H1 (cell line): ENCODE measurements at regions not wholly inside any gene's neighbourhood (a gene's known extent, or its start where the extent isn't known, plus 50 kb on each side); places are given as distances from the start of the nearest gene placed in this dataset.

Experiments
- BACH1 ChIP-seq: IDR thresholded peaks from 2 replicates; pipeline ENCODE4 v1.6.1; 2012; ENCODE audit warnings: low read length, improper control_type of control experiment
- CTCF ChIP-seq, 3 experiments: IDR thresholded peaks; 1 replicate in 2 of 3; 2 replicates in 1 of 3; pipeline versions ENCODE4 v1.5.1 to v1.6.1; 2011; ENCODE audit warnings: low read length in 3 of 3, mild to moderate bottlenecking in 3 of 3, inconsistent platforms in 2 of 3, low read depth in 1 of 3, moderate library complexity in 1 of 3; ENCODE audit not compliant: insufficient read depth in 1 of 3; ENCODE audit errors: control extremely low read depth in 1 of 3
- MAFK ChIP-seq: IDR thresholded peaks from 2 replicates; pipeline ENCODE4 v1.6.1; 2012; ENCODE audit warnings: low read depth, mild to moderate bottlenecking, improper control_type of control experiment, low read length
- POLR2A ChIP-seq, 2 experiments: IDR thresholded peaks; 1 replicate in 1 of 2; 2 replicates in 1 of 2; pipeline ENCODE4 v1.6.1; 2011; ENCODE audit warnings: low read depth in 2 of 2, low read length in 2 of 2, mild to moderate bottlenecking in 2 of 2; ENCODE audit errors: control extremely low read depth in 1 of 2
- POLR2AphosphoS5 ChIP-seq: IDR thresholded peaks from 2 replicates; pipeline ENCODE4 v1.6.1; 2011; ENCODE audit warnings: low read depth, low read length
- SIN3A ChIP-seq, 2 experiments: IDR thresholded peaks in 1 of 2; conservative IDR thresholded peaks in 1 of 2; 2 replicates each; pipeline ENCODE4 v1.6.1; 2011 to 2012; ENCODE audit warnings: low read length in 2 of 2, improper control_type of control experiment in 1 of 2, low read depth in 1 of 2, mild to moderate bottlenecking in 1 of 2
- TAF1 ChIP-seq: IDR thresholded peaks from 2 replicates; pipeline ENCODE4 v1.6.1; 2011; ENCODE audit warnings: mild to moderate bottlenecking, low read depth, low read length
- TF ChIP-seq, protein P1 (sequence below): IDR thresholded peaks from 2 replicates; pipeline ENCODE4 v1.6.1; 2012; ENCODE audit warnings: inconsistent platforms

DNA sequence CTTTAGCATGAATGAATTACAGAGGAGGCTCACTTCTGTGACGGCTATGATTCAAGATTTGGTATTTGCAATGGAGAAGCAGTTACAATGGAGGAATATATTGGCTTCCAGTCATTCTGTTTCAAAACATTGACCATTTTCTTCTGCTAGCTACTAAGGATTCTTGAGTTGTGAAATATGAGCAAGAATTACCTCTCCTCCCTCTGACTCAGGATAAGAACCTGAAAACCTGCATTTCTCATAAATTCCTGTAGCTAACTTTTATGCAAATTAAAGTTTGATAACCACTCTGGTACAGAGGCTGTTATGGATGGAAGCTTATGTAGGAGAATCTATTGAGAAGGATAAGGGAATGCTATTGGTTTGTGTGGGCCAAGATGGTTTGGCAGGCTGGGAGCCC, 84.1 kb upstream of the MYRIP start:
- no peak for TF ChIP-seq CTCF (IDR thresholded peaks at IDR 0.05; ENCODE audit: control extremely low read depth in 1 of 3, insufficient read depth in 1 of 3, low read depth in 1 of 3, low read length in 3 of 3)
- TF ChIP-seq POLR2A (IDR thresholded peaks at IDR 0.05; ENCODE audit: control extremely low read depth in 1 of 2, low read depth in 2 of 2, low read length in 2 of 2): no peak
- TF ChIP-seq, protein P1, sequence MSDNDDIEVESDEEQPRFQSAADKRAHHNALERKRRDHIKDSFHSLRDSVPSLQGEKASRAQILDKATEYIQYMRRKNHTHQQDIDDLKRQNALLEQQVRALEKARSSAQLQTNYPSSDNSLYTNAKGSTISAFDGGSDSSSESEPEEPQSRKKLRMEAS: no peak
- no peak for TF ChIP-seq TAF1
- TF ChIP-seq MAFK: no peak
- no peak for TF ChIP-seq SIN3A (conservative IDR thresholded peaks at IDR 0.05 in 1 of 2, IDR thresholded peaks at IDR 0.05 in 1 of 2; ENCODE audit: low read depth in 1 of 2, low read length in 2 of 2)
- no peak for TF ChIP-seq BACH1
- no peak for TF ChIP-seq POLR2AphosphoS5
